Skin epidermis (tissue), 12 donors: ENCODE measurements at regions not wholly inside any gene's neighbourhood (a gene's known extent, or its start where the extent isn't known, plus 50 kb on each side); places are given as distances from the start of the nearest gene placed in this dataset.

ENCODE experiments used
- H3K27ac ChIP-seq, 21 experiments: fragments of 200-600 bp; sonication (generic) in 11 of 21; one replicate each; pipeline ENCODE4 v1.5.0; 2020; ENCODE audit warnings: mild to moderate bottlenecking in 3 of 21, inconsistent platforms in 2 of 21, moderate library complexity in 2 of 21
- H3K4me3 ChIP-seq, 7 experiments: fragments of 200-600 bp; sonication (generic) in 2 of 7; one replicate each; pipeline ENCODE4 v1.5.0; 2020; ENCODE audit warnings: inconsistent platforms in 2 of 7, mild to moderate bottlenecking in 2 of 7, moderate library complexity in 1 of 7

DNA sequence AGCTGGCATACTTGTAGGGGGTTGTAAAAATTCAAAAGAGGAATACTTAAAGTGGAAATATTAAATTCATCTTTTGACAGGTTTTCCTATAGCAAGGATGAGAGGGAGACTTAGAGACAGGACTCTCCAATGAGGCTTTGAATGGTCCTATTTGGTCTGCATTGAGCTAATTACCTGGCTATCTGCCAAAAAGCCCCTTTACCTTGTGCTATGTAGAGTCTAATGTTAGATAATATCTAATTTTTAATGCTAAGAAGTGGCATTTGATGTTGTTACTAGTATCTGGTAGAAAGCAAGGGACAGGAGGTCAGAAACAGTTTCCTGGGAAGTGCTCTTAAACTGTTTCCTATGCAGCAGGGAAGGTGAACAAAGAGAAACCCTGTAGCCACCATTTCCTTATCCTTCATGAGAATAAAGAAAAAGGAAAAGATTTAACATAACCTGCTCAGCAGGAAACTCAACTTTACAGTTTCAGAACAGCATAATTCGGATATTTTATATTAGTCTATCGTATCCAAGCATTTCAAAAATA lies 550.0 kb downstream of the SOX5 start:
- Histone ChIP-seq H3K4me3 (no peak overlapping the region), H3K27ac (no peak overlapping the region)

GRCh38 chr12:23415180-23415579 lies 534.3 kb downstream of the SOX5 start:
- Histone ChIP-seq H3K27ac (no peak overlapping the region), H3K4me3 (no peak overlapping the region)

DNA sequence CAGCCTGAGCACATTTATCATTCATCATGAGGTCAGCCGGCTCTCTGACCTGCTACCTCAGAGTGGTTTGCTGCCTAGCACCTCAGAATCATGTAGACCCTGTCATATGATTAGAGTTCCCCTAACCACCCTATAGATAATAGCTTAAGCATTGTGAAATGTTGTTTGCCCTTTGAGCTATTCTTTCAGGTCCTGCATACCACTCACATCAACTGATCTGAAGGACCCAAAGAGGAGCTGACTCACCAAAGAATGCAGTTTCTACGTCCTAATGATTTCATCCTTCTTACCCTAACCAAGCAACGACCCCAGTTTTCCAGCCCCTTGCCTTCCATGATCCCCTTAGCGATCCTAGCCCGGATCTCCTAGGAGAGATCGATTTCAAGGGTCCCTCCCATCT lies 527.9 kb downstream of the SOX5 start:
- Histone ChIP-seq H3K27ac (no peak overlapping the region), H3K4me3 (no peak overlapping the region)

DNA sequence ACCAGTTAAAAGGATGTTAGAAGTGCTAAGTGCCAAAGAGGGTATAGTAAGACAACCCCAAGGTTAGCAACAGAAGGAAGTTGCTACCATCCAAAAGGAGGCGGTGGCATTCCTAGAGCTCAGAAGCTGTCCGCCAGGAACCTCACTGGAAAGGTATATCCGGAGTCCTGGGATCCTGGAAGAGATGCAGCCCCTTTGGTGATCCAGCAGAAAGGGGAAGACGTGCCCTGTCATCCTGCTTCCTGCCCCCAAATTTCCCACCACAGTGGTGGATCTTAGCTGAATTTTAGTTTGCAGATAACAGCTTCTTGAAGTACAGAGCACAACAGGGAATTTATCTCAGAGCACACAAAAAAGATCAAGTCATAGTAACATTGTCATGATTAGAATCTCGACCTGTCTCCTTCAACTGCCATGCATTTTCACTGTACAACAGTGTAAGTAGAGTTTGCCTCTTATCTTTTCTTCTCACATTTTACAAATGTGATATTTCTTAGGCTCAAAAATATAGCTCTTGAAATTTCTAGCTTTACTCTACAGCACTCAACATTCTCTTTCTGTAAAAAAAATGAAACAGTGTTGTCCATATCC lies 526.3 kb downstream of the SOX5 start:
- H3K27ac ChIP-seq = no peak overlapping the region

DNA sequence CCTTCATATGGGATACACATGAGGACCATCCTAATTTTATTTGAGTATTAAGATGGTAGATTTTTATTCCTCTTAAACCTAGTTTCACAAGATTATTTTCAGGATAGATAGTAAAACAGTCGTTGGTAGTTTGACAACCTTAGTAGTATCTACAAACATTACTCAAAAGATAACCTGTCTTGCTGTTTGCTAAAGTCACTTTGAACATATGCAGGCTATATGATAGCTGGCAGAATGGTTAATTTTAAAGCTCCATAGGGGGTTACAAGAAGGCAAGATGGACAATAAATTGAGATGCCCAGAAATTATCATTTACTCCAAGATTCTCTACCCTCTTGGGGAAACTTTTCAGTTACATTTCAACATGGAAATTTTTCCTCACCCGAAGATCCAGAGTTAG lies 525.7 kb downstream of the SOX5 start:
- Histone ChIP-seq H3K27ac (no peak overlapping the region), H3K4me3 (no peak overlapping the region)

More for the DNA sequence above, 526.3 kb downstream of the SOX5 start:
- no peak overlapping the region for H3K4me3 ChIP-seq

- no peak overlapping the region for H3K27ac ChIP-seq
Measured at GRCh38 chr12:23424685-23425084, 524.8 kb downstream of the SOX5 start.

GRCh38 chr12:23426328-23426727 lies 523.1 kb downstream of the SOX5 start:
- H3K4me3 ChIP-seq = no peak overlapping the region
- no peak overlapping the region for H3K27ac ChIP-seq

More at GRCh38 chr12:23424685-23425084, 524.8 kb downstream of the SOX5 start:
- no peak overlapping the region for H3K4me3 ChIP-seq

GRCh38 chr12:23428758-23429157 lies 520.7 kb downstream of the SOX5 start:
- no peak overlapping the region for H3K4me3 ChIP-seq
- no peak overlapping the region for H3K27ac ChIP-seq

GRCh38 chr12:23431006-23431405 lies 518.5 kb downstream of the SOX5 start:
- H3K4me3 ChIP-seq = no peak overlapping the region
- H3K27ac ChIP-seq = no peak overlapping the region

DNA sequence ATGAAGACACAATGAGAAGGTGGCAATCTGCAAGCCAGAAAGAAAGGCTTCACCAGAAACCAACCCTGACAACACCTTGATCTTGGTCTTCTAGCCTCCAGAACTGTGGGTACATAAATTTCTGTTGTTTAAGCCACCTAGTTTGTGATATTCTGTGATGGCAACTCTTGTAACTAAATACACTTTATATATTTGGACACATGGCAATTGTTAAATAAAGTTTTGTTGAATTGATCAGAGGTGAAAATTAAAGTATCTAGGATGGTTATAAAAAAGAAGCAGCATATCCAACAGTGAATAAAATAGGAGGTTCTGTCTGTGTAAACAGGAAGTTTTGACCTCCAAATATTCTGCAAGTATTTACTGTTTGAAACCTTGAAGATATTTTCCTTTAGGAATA lies 516.3 kb downstream of the SOX5 start:
- H3K27ac ChIP-seq = no peak overlapping the region
- no peak overlapping the region for H3K4me3 ChIP-seq

DNA sequence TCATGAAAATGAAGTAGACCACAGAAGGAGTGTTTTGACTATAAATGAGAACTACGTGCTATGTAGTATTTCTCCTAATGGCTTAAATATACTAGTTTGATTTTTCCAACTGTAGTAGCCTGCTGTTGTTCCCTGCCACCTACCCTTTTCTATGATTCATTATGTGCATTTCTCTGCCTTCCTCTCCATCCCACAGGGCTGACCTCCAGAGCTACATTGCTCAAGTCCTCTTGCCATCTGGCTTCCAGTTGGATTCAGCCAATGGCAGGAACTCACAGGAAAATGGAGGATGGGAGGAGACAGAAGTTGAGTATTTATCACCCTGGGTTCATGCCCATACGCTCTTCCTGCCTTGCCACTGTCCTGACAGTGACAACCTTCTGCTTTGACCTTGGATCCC lies 515.3 kb downstream of the SOX5 start:
- Histone ChIP-seq H3K4me3 (no peak overlapping the region), H3K27ac (no peak overlapping the region)

DNA sequence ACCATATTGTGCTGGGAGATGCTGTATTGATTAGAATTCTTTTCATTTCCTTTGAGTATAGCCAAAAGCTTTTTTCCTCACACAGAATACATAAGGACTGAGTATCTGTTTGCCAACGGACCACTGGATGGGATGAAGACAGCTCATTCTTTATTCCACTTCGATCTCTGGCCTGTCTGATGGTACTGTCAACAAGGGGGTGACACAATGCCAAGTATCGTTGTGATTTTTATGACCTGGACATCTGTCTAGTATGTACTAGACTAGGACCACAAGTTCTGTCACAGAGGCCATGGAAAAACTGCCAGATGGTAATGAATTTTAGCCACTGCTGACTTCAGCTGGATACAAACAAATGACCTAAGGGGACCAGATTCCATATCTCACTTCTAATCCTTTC lies 502.7 kb downstream of the SOX5 start:
- no peak overlapping the region for H3K4me3 ChIP-seq
- no peak overlapping the region for H3K27ac ChIP-seq

GRCh38 chr12:23450810-23451209 lies 498.7 kb downstream of the SOX5 start:
- Histone ChIP-seq H3K27ac (no peak overlapping the region), H3K4me3 (no peak overlapping the region)

GRCh38 chr12:23455283-23455682 lies 494.2 kb downstream of the SOX5 start:
- Histone ChIP-seq H3K4me3 (no peak overlapping the region), H3K27ac (no peak overlapping the region)

DNA sequence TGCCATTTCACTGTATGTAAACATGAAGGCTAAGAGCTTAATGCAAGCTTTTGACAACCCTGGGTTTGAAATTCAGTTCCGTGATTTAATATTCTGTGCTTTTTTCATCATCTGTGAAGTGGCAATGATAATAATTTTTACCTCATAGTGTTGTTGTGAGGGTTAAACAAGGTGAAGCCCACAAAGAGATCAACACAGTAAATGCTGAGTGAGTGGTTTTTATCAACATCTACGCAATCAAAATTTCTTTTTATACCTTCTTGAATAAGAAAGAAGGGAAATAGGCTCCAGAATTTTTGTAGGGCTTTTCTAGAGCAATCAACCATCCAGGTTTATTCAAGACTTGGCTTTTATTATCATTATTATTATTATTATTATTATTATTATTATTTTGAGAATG lies 490.8 kb downstream of the SOX5 start:
- H3K27ac ChIP-seq = no peak overlapping the region

GRCh38 chr12:23462546-23462945 lies 486.9 kb downstream of the SOX5 start:
- no peak overlapping the region for H3K27ac ChIP-seq
- H3K4me3 ChIP-seq = no peak overlapping the region

More for the DNA sequence above, 490.8 kb downstream of the SOX5 start:
- H3K4me3 ChIP-seq = no peak overlapping the region

GRCh38 chr12:23463172-23463571 lies 486.3 kb downstream of the SOX5 start:
- Histone ChIP-seq H3K27ac (no peak overlapping the region), H3K4me3 (no peak overlapping the region)

DNA sequence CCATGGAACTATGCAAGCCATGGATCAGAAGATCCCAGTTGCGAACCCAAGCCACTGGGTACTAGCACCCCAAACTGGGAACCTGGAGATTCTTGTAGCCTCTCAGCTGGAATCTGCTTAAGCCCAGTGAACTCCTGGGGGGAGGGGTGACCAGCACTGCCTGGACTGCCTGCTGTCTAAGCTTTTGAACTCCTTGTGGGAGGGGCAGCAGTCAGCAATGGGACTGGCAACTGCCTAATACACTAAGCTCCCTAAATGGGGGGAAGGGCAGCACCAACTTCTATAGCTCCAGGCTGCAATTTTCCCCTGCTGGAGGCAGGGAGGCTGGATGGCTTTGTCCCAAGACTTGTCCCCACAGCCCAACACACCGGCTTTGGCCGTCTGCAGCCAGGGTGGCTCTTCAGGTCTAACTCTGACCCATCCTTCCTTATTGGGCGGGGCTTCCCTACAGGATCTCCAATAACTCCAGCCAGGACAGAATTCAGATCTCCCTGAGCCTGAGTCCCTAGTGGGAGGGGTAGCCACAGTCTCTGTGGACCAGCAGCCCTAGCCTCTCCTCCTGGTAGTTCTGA lies 485.1 kb downstream of the SOX5 start:
- Histone ChIP-seq H3K27ac (no peak overlapping the region), H3K4me3 (no peak overlapping the region)

GRCh38 chr12:23472329-23472971 lies 477.0 kb downstream of the SOX5 start:
- H3K4me3 ChIP-seq = no peak overlapping the region
- peak overlapping the region in 2 of 21 experiments; percentile 21 to 40 for H3K27ac ChIP-seq

DNA sequence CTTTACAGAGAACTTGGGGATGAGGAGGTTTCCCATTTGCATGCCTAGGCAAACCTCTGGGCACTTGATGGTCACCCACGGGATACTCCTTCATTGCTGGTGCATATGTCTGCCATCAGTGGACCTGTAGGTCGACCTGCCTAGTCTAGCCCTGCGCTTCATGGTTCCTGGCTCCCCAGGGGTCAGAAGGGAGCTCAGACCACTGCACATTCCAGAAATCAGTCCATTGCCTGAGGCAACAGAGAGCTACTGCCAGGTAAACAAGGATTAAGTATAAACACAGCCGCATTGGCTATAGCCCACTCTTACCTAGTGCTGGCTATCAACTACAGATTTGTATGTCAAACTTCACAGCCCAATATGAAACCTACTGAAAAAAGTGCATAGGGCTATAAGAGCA lies 476.4 kb downstream of the SOX5 start:
- H3K27ac ChIP-seq = peak overlapping the region in 5 of 21 experiments; percentile 19 to 44 (median 21)
- no peak overlapping the region for H3K4me3 ChIP-seq

DNA sequence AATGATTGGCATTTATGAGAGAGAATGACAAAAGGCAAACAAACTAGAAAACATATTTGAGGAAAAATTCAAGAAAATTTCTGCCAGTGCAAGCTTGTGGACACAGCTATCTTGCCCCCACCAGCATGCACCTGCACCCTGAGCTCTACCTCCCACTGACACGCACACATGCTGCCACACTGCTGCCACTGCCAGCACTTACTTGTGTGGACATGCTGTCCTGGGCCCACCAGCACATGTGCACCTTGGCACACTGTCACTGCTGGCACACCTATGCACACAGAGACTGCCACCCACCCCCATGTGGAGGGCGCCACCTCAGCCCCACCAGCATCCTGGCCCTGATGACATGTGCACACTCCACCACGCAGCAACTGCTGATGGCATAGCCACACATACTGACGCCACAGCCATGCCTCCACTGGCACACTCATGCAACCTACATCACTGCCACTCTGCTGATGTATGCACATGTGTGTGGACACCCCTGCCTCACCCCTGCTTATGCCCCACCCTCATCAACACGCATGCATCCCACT lies 475.0 kb downstream of the SOX5 start:
- H3K27ac ChIP-seq = no peak overlapping the region

More for the DNA sequence above, 475.0 kb downstream of the SOX5 start:
- no peak overlapping the region for H3K4me3 ChIP-seq
